Esophagus squamous epithelium (tissue), 4 donors: ENCODE measurements at regions not wholly inside any gene's neighbourhood (a gene's known extent, or its start where the extent isn't known, plus 50 kb on each side); places are given as distances from the start of the nearest gene placed in this dataset.
"Not testable (repeated sequence)": the region's sequence is repeated elsewhere in the genome, so short reads cannot be mapped to it uniquely, and the experiment has no call there.

ENCODE experiments used
- POLR2A ChIP-seq, 4 donors: fragments of 450-650 bp; IDR thresholded peaks; one replicate each; pipeline ENCODE4 v1.6.1; 2017; ENCODE audit warnings: antibody characterized with exemption in 4 of 4, mild to moderate bottlenecking in 4 of 4, moderate library complexity in 3 of 4
- TF ChIP-seq, protein P1 (sequence below), 6 experiments: fragments of 450-650 bp in 4 of 6; fragments of 200-600 bp in 2 of 6; sonication (generic) in 2 of 6; IDR thresholded peaks; one replicate each; pipeline ENCODE4 v1.5.1; 2016 to 2019; ENCODE audit warnings: antibody characterized with exemption in 6 of 6, mild to moderate bottlenecking in 4 of 6, moderate library complexity in 4 of 6

DNA sequence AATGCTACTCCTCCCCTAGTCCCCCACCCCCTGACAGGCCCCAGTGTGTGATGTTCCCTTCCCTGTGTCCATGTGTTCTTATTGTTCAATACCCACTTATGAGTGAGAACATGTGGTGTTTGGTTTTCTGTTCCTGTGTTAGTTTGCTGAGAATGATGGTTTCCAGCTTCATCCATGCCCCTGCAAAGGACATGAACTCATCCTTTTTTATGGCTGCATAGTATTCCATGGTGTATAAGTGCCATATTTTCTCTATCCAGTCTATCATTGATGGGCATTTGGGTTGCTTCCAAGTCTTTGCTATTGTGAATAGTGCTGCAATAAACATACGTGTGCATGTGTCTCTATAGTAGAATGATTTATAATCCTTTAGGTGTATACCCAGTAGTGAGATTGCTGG is 78.1 kb upstream of the STK38L start:
- TF ChIP-seq, protein P1, sequence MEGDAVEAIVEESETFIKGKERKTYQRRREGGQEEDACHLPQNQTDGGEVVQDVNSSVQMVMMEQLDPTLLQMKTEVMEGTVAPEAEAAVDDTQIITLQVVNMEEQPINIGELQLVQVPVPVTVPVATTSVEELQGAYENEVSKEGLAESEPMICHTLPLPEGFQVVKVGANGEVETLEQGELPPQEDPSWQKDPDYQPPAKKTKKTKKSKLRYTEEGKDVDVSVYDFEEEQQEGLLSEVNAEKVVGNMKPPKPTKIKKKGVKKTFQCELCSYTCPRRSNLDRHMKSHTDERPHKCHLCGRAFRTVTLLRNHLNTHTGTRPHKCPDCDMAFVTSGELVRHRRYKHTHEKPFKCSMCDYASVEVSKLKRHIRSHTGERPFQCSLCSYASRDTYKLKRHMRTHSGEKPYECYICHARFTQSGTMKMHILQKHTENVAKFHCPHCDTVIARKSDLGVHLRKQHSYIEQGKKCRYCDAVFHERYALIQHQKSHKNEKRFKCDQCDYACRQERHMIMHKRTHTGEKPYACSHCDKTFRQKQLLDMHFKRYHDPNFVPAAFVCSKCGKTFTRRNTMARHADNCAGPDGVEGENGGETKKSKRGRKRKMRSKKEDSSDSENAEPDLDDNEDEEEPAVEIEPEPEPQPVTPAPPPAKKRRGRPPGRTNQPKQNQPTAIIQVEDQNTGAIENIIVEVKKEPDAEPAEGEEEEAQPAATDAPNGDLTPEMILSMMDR (IDR thresholded peaks at IDR 0.05) = not testable (repeated sequence)
- TF ChIP-seq POLR2A (IDR thresholded peaks at IDR 0.05) = not testable (repeated sequence)
